ENCODE measurements at regions not wholly inside any gene's neighbourhood (a gene's known extent, or its start where the extent isn't known, plus 50 kb on each side); places are given as distances from the start of the nearest gene placed in this dataset.

GRCh38 chr5:74529101-74529500 lies 111.4 kb downstream of the ENC1 start:
- TF ChIP-seq POLR2A (IDR thresholded peaks at IDR 0.05; ENCODE audit: low read depth, low read length) (no peak), CTCF (IDR thresholded peaks at IDR 0.05; ENCODE audit: extremely low read depth in 1 of 2, insufficient read depth in 1 of 2, low read depth in 1 of 2, low read length in 2 of 2) (no peak), JUN (IDR thresholded peaks at IDR 0.05; ENCODE audit: borderline replicate concordance, insufficient read depth, insufficient read length, low read depth) (no peak), EZH2 (IDR thresholded peaks at IDR 0.05; ENCODE audit: borderline replicate concordance, low read depth, low read length, severe bottlenecking) (no peak), POLR2AphosphoS5 (IDR thresholded peaks at IDR 0.05; ENCODE audit: insufficient read depth, low read depth, low read length) (no peak)

All from endothelial cell of umbilical vein (primary cell).